MM.1S (cell line): ENCODE measurements at regions not wholly inside any gene's neighbourhood (a gene's known extent, or its start where the extent isn't known, plus 50 kb on each side); places are given as distances from the start of the nearest gene placed in this dataset.

Experiments
- DNase-seq: peaks from one replicate; pipeline ENCODE4 v3.0.0-alpha.2; 2015
- H2AFZ ChIP-seq: fragments of 300-600 bp; sonication (generic); 2 replicates; pipeline ENCODE4 v1.6.0; 2016; ENCODE audit warnings: antibody characterized with exemption, low read length
- H3F3A ChIP-seq: fragments of 300-600 bp; sonication (generic); 2 replicates; pipeline ENCODE4 v1.6.1; 2016; ENCODE audit warnings: mild to moderate bottlenecking, antibody characterized with exemption, low read length, moderate library complexity, mixed read lengths; ENCODE audit not compliant: insufficient read depth
- H3K27ac ChIP-seq: fragments of 300-600 bp; sonication (generic); 2 replicates; pipeline ENCODE4 v1.5.1; 2016; ENCODE audit warnings: mild to moderate bottlenecking, low read length
- H3K27me3 ChIP-seq: fragments of 300-600 bp; sonication (generic); replicated peaks from 2 replicates; pipeline ENCODE4 v1.6.0; 2016; ENCODE audit warnings: low read length; ENCODE audit not compliant: insufficient read depth
- H3K36me3 ChIP-seq: fragments of 300-600 bp; sonication (generic); replicated peaks from 2 replicates; pipeline ENCODE4 v1.6.1; 2016; ENCODE audit warnings: mild to moderate bottlenecking, low read length, mixed read lengths; ENCODE audit not compliant: insufficient read depth
- H3K4me1 ChIP-seq: fragments of 300-600 bp; sonication (generic); 2 replicates; pipeline ENCODE4 v1.6.1; 2016; ENCODE audit warnings: low read length, mixed read lengths
- H3K4me2 ChIP-seq: fragments of 300-600 bp; sonication (generic); 2 replicates; pipeline ENCODE4 v1.6.0; 2016; ENCODE audit warnings: low read depth, low read length
- H3K4me3 ChIP-seq: fragments of 300-600 bp; sonication (generic); 2 replicates; pipeline ENCODE4 v1.5.1; 2016; ENCODE audit warnings: low read length, mixed read lengths
- H3K79me2 ChIP-seq: fragments of 300-600 bp; sonication (generic); 2 replicates; pipeline ENCODE4 v1.6.1; 2016; ENCODE audit warnings: mixed run types, low read length, mixed read lengths
- H3K9ac ChIP-seq: fragments of 300-600 bp; sonication (generic); 2 replicates; pipeline ENCODE4 v1.6.1; 2016; ENCODE audit warnings: low read length, mixed read lengths
- H3K9me2 ChIP-seq: fragments of 300-600 bp; sonication (generic); replicated peaks from 2 replicates; pipeline ENCODE4 v1.6.1; 2016; ENCODE audit warnings: mild to moderate bottlenecking, low read length, mixed read lengths; ENCODE audit not compliant: insufficient read depth
- H3K9me3 ChIP-seq: fragments of 300-600 bp; sonication (generic); replicated peaks from 2 replicates; pipeline ENCODE4 v1.6.1; 2016; ENCODE audit warnings: mild to moderate bottlenecking, low read length, mixed read lengths; ENCODE audit not compliant: insufficient read depth
- H4K20me1 ChIP-seq: fragments of 300-600 bp; sonication (generic); 2 replicates; pipeline ENCODE4 v1.6.1; 2016; ENCODE audit warnings: mild to moderate bottlenecking, low read length, moderate library complexity, mixed read lengths; ENCODE audit not compliant: insufficient read depth
- EZH2 ChIP-seq: fragments of 300-600 bp; sonication (generic); optimal IDR thresholded peaks from 2 replicates; pipeline ENCODE3; 2017; ENCODE audit warnings: low read depth, mild to moderate bottlenecking, antibody characterized with exemption, low read length, mixed read lengths
- EZH2phosphoT487 ChIP-seq: fragments of 300-600 bp; sonication (generic); IDR thresholded peaks from 2 replicates; pipeline ENCODE4 v1.6.1; 2018; ENCODE audit warnings: antibody characterized with exemption, low read length
- TF ChIP-seq, protein P1 (sequence below): fragments of 300-600 bp; sonication (generic); IDR thresholded peaks from 2 replicates; pipeline ENCODE4 v1.5.1; 2016; ENCODE audit warnings: antibody characterized with exemption, low read length, mixed read lengths

DNA sequence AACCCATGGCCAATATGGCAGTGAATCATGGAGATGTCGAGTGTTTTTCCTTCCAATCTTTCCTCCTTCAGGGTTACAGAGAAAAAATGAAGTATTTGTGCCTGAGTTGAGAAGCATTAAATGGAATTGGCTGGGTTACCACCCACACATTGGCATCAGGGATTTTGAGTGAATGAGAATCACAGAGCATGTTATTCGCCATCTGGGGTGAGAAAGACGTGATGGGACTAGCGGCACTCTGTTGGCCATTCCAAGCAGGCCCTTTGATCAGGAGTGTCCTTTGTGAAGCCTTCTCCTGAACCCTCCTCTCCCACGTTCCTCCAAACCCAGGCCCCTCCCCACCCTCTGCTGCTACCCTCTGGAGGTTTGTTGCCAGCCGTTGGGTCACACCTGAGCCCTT is 84.2 kb upstream of the PCDH8 start:
- Histone ChIP-seq H3K4me1 (no peaks in the 10 kb centered on the region), H3K9me2 (no peaks in the 10 kb centered on the region), H4K20me1 (no peaks in the 10 kb centered on the region), H3K36me3 (no peaks in the 10 kb centered on the region), H3K4me3 (no peak overlapping the region), H2AFZ (no peak overlapping the region), H3K27me3 (no peaks in the 10 kb centered on the region), H3K27ac (no peak overlapping the region), H3K79me2 (no peaks in the 10 kb centered on the region), H3K9ac (no peak overlapping the region), H3F3A (no peaks in the 10 kb centered on the region), H3K4me2 (no peak overlapping the region), H3K9me3 (no peaks in the 10 kb centered on the region)
- TF ChIP-seq EZH2phosphoT487: no peak
- TF ChIP-seq, protein P1, sequence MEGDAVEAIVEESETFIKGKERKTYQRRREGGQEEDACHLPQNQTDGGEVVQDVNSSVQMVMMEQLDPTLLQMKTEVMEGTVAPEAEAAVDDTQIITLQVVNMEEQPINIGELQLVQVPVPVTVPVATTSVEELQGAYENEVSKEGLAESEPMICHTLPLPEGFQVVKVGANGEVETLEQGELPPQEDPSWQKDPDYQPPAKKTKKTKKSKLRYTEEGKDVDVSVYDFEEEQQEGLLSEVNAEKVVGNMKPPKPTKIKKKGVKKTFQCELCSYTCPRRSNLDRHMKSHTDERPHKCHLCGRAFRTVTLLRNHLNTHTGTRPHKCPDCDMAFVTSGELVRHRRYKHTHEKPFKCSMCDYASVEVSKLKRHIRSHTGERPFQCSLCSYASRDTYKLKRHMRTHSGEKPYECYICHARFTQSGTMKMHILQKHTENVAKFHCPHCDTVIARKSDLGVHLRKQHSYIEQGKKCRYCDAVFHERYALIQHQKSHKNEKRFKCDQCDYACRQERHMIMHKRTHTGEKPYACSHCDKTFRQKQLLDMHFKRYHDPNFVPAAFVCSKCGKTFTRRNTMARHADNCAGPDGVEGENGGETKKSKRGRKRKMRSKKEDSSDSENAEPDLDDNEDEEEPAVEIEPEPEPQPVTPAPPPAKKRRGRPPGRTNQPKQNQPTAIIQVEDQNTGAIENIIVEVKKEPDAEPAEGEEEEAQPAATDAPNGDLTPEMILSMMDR: no peak
- no peak for DNase-seq

- no peaks in the 10 kb centered on the region for H3K9me2 ChIP-seq
- TF ChIP-seq EZH2: no peak
- no peak for TF ChIP-seq EZH2phosphoT487
- TF ChIP-seq, protein P1: no peak
- no peak overlapping the region for H3K9ac ChIP-seq
- no peak overlapping the region for H3K27ac ChIP-seq
- DNase-seq: no peak
- H4K20me1 ChIP-seq: no peaks in the 10 kb centered on the region
- H3K4me1 ChIP-seq: no peaks in the 10 kb centered on the region
- H3K9me3 ChIP-seq: no peaks in the 10 kb centered on the region
- no peaks in the 10 kb centered on the region for H3K79me2 ChIP-seq
- no peak overlapping the region for H3K4me2 ChIP-seq
- no peaks in the 10 kb centered on the region for H3K36me3 ChIP-seq
- H2AFZ ChIP-seq: no peak overlapping the region
- no peak overlapping the region for H3K4me3 ChIP-seq
- H3K27me3 ChIP-seq: no peaks in the 10 kb centered on the region
- no peaks in the 10 kb centered on the region for H3F3A ChIP-seq
Measured at GRCh38 chr13:52931539-52932431, 83.3 kb upstream of the PCDH8 start.

- no peaks in the 10 kb centered on the region for H3K9me3 ChIP-seq
- no peak overlapping the region for H3K9ac ChIP-seq
- H3K36me3 ChIP-seq: no peaks in the 10 kb centered on the region
- no peaks in the 10 kb centered on the region for H4K20me1 ChIP-seq
- DNase-seq: no peak
- no peak overlapping the region for H2AFZ ChIP-seq
- no peaks in the 10 kb centered on the region for H3K27me3 ChIP-seq
- TF ChIP-seq EZH2 (no peak), EZH2phosphoT487 (no peak)
- TF ChIP-seq, protein P1: no peak
- H3K4me1 ChIP-seq: no peaks in the 10 kb centered on the region
- H3K4me3 ChIP-seq: no peak overlapping the region
- no peaks in the 10 kb centered on the region for H3K9me2 ChIP-seq
- H3K27ac ChIP-seq: no peak overlapping the region
- no peak overlapping the region for H3K4me2 ChIP-seq
- no peaks in the 10 kb centered on the region for H3K79me2 ChIP-seq
- H3F3A ChIP-seq: no peaks in the 10 kb centered on the region
Measured at GRCh38 chr13:52931131-52931530, 82.7 kb upstream of the PCDH8 start.
